ENCODE measurements at regions not wholly inside any gene's neighbourhood (a gene's known extent, or its start where the extent isn't known, plus 50 kb on each side); places are given as distances from the start of the nearest gene placed in this dataset.

- TF ChIP-seq RCOR1 (IDR thresholded peaks at IDR 0.05; ENCODE audit: low read length) (no peak), CTCF (IDR thresholded peaks at IDR 0.05) (no peak), RAD21 (IDR thresholded peaks at IDR 0.05; ENCODE audit: low read length) (no peak), POLR2AphosphoS5 (IDR thresholded peaks at IDR 0.05; ENCODE audit: low read depth, low read length) (no peak), TCF12 (IDR thresholded peaks at IDR 0.05) (no peak), CHD2 (IDR thresholded peaks at IDR 0.05; ENCODE audit: low read length, partially characterized antibody) (no peak), FOXM1 (IDR thresholded peaks at IDR 0.05; ENCODE audit: low read depth) (no peak), MXI1 (IDR thresholded peaks at IDR 0.05; ENCODE audit: low read depth, low read length) (no peak), USF1 (IDR thresholded peaks at IDR 0.05; ENCODE audit: borderline replicate concordance, low read depth) (no peak), EP300 (IDR thresholded peaks at IDR 0.05; ENCODE audit: borderline replicate concordance in 1 of 2, low read depth in 1 of 2, low read length in 1 of 2) (no peak)
- TF ChIP-seq, protein P1, sequence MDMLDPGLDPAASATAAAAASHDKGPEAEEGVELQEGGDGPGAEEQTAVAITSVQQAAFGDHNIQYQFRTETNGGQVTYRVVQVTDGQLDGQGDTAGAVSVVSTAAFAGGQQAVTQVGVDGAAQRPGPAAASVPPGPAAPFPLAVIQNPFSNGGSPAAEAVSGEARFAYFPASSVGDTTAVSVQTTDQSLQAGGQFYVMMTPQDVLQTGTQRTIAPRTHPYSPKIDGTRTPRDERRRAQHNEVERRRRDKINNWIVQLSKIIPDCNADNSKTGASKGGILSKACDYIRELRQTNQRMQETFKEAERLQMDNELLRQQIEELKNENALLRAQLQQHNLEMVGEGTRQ (IDR thresholded peaks at IDR 0.05; ENCODE audit: borderline replicate concordance, low read depth, low read length) = no peak
Observed at GRCh38 chr4:122997463-122998101, 75.2 kb upstream of the NUDT6 start.

Data from SK-N-SH (cell line).